Heart left ventricle (tissue), 13 donors: ENCODE measurements at regions not wholly inside any gene's neighbourhood (a gene's known extent, or its start where the extent isn't known, plus 50 kb on each side); places are given as distances from the start of the nearest gene placed in this dataset.

Experiments used
- CTCF ChIP-seq, 12 donors: fragments of 200-600 bp; sonication (generic) in 4 of 12; IDR thresholded peaks; one replicate each; pipeline versions ENCODE4 v1.5.0 to v1.8.0; 2018 to 2022; ENCODE audit warnings: antibody characterized with exemption in 12 of 12, mild to moderate bottlenecking in 5 of 12
- POLR2A ChIP-seq, 2 donors: fragments of 450-650 bp; IDR thresholded peaks; one replicate each; pipeline ENCODE4 v1.6.1; 2017; ENCODE audit warnings: antibody characterized with exemption in 2 of 2, mild to moderate bottlenecking in 2 of 2, moderate library complexity in 2 of 2
- donor health status: ischemic (EF 13 %, LVEDD 7.1; RV severe dilation, severe dysfunction).
- donor health status: DM: no; HTN: yes; CAD: no.
- donor health status: DM: no; HTN: no; CAD: no.
- donor health status: ischemic (EF 25% LVEDD 6.9; RV normal size, moderate dysfunction).
- donor health status: ischemic (EF 25% LVEDD 5.7; RV mildly dilated, moderate dysfunction).
- donor health status: ischemic (EF 35%, LVEDD 5.7; RV mildly dilated, moderate dysfunction).
- donor health status: nonischemic (EF 11% LVEDD 7.7; RV severe dilation, severe dysfunction).
- donor health status: DM: yes; HTN: yes; CAD: no.
- donor health status: PGD.
- donor health status: ischemic (EF 29% LVEDD 5.4; RV normal size, mild dysfunction).
- donor health status: nonischemic (EF 23%, LVEDD 6.1; RV moderate dilation, normal function).

- TF ChIP-seq CTCF (IDR thresholded peaks at IDR 0.05) = no peak
- no peak for TF ChIP-seq POLR2A (IDR thresholded peaks at IDR 0.05)
Observed at GRCh38 chr6:73884540-73884939, 188.5 kb downstream of the CD109 start.
